HG02938 (cell line): ENCODE measurements at regions not wholly inside any gene's neighbourhood (a gene's known extent, or its start where the extent isn't known, plus 50 kb on each side); places are given as distances from the start of the nearest gene placed in this dataset.
A peak's percentile ranks its signal among the peaks of the same experiment; 100 is the strongest.
"Not testable (repeated sequence)": the region's sequence is repeated elsewhere in the genome, so short reads cannot be mapped to it uniquely, and the experiment has no call there.

Experiments used
- ATAC-seq: cut with Tn5 transposase; IDR thresholded peaks from one replicate; pipeline ENCODE4 v1.9.1; 2021; ENCODE audit warnings: mild to moderate bottlenecking, moderate library complexity; ENCODE audit not compliant: unreplicated experiment

DNA sequence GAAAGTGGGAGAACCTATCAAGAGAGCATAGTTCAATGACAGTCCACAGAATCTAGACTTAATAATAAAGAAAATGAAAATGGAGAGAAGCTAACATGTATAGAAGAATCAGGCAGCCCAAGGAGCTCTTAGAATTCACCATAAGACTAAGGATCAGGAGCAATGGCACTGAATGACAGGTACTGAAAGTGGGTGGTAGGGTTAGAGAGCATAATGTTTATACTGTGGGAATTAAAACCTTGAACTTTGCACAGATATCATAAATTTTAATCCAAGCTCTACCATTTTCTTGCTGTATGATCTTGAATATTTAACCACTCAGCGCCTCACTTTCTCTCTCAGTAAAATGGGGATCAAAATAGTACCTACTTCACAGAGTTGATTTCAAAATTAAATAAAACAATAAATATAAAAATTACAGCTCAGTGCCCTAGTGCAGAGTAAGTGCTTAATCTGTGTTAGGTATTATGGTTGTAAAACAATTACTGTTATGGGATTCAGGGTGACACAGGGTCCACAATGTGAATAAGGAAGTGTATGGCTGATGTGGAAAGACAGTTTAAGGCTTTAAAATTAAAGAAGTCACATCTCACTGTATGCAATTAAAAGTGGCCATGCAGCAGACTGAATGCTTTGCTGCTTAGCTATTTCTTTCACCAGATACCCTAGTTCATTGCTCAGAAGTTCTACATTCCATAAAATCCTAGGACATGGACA, 319.8 kb downstream of the HINT1 start:
- ATAC-seq = no peak

DNA sequence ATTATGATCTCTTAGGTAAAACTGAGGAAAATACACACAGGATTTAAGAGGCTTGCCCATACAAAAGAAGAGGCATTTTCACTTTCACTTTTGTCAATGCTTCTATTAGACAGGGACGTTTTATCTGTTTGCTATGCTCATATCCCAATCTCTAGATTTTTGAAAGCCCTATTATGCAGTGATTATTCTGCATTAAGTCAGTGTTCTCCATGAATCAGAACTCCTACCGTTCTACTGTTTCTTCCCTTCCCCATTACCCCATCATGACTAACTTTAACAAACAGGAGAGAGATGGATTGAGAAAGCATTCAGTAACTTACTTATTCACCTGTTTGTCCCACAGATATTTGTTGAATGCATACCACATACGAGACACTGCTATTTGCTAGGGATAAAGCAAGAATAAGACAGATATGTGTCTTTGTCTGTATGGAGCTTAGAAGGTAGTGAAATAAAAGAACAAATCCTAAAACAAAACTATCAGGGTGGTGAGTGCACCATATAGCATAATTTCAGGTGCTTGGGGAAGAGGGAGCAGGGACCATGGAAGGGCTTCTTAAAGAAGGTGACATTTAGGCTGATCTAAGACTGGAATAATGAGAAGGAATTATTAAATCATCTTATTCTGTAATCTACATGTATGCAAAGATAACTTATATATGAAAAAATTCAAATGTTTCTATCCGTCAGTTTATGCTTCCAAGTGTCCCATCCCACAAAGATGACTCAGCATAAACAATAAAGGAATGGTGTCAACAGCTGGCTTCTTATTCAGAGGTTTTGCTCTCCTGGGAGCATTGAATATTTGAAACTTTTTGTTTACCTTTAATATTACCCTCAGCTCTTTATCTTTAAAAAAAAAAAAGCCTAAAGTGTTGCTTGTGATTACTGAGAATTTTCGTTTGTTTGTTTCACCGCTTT, 328.1 kb downstream of the HINT1 start:
- ATAC-seq = peak; percentile 66

DNA sequence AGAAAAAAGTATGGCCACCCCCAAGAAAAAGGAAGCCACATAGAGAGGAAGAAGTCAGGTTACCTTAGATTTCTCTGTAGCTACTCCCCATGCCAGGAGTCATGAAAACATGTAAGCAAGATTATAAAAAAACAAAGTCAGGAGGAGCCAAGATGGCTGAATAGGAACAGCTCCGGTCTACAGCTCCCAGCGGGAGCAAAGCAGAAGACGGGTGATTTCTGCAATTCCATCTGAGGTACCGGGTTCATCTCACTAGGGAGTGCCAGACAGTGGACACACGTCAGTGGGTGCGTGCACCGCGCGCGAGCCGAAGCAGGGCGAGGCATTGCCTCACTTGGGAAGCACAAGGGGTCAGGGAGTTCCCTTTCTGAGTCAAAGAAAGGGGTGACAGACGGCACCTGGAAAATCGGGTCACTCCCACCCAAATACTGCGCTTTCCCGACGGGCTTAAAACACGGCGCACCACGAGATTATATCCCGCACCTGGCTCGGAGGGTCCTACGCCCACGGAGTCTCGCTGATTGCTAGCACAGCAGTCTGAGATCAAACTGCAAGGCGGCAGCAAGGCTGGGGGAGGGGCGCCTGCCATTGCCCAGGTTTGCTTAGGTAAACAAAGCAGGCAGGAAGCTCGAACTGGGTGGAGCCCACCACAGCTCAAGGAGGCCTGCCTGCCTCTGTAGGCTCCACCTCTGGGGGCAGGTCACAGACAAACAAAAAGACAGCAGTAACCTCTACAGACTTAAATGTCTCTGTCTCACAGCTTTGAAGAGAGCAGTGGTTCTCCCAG, 347.3 kb downstream of the HINT1 start:
- ATAC-seq = not testable (repeated sequence)

GRCh38 chr5:130815246-130815645, 349.8 kb downstream of the HINT1 start:
- no peak for ATAC-seq

GRCh38 chr5:130808691-130809090, 356.4 kb downstream of the HINT1 start:
- no peak for ATAC-seq

GRCh38 chr5:130805648-130806047, 359.4 kb downstream of the HINT1 start:
- ATAC-seq = no peak

GRCh38 chr5:130805036-130805435, 360.0 kb downstream of the HINT1 start:
- ATAC-seq = no peak

DNA sequence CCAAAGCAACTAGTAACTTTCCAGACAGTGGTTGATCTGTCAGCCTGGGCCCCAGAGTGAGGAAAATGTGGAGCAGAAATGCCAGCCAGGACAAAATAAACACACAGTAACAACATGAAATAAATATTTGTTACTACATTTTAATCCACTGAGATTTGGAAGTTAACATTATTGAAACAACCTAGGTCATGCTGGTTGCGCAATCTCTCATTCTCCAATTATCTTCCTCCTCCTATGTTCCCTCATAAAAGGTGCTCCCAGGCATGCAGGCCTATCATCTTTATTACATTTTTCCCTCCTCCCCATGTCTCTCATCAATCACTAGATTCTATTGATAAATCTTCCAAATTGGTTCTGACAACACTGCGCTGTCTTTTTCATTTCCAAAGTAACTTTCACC, 363.1 kb downstream of the HINT1 start:
- no peak for ATAC-seq

GRCh38 chr5:130799015-130799414, 366.0 kb downstream of the HINT1 start:
- no peak for ATAC-seq

DNA sequence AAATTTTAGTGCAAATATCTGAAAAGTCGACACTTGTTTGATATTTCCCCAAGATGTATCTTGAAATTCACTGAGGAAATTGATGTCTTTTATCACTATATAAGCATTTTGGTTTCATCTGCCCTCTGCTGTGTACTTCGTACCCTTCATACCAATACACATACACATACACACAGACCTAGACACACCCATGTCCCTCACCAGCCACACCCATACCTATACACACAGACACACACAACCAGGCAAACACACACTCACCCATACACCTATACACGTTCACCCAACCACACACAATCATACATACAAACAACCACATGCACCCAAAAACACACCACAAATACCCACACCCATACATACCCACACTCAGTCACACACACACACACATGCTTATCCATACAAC, 367.8 kb downstream of the HINT1 start:
- ATAC-seq = no peak

- ATAC-seq = no peak
Measured at GRCh38 chr5:130796902-130797301, 368.2 kb downstream of the HINT1 start.

GRCh38 chr5:130796032-130796431, 369.0 kb downstream of the HINT1 start:
- no peak for ATAC-seq

- ATAC-seq = no peak
Measured at GRCh38 chr5:130795037-130795436, 370.0 kb downstream of the HINT1 start.

- no peak for ATAC-seq
Measured at GRCh38 chr5:130777794-130778193, 387.3 kb downstream of the HINT1 start.

DNA sequence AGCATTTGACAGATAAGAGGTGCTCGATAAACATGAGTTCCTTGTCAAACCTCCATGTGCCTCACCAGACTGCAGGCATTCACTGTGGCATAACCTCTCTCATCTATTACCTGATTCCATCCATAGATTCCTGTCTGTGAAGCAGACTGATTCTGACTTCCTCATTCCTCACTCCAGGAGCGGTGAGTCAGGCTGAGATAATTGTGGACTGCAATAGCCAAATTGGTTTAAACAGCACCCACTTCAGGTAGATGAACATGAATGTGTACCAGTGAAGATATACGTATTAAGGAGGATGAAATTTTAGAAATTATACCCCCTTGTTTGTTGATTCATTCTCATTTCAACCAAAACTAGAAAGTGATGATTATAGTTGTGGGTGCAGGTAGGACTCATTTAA, 391.2 kb downstream of the HINT1 start:
- ATAC-seq = no peak

GRCh38 chr5:130762031-130762430, 403.0 kb downstream of the HINT1 start:
- no peak for ATAC-seq

DNA sequence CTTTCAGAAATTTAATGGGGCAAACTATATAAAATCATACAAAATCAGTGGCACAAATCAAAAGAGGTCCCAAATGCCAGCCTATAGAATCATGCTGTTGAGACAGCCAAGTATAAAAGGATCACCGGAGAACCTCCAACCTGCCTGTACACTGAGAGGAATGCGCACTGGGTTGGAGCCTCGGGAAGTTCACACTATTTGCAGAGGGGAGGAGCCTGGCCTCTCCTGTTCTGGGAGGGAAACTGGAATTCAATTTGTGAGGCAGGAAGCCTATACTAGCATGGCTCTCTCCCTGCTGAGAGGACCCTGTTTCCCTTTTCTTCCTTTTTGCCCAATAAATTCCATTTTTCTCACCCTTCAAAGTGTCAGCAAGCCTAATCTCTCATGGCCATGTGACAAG, 406.0 kb downstream of the HINT1 start:
- ATAC-seq = no peak

GRCh38 chr5:130747556-130747955, 417.5 kb downstream of the HINT1 start:
- ATAC-seq = no peak

DNA sequence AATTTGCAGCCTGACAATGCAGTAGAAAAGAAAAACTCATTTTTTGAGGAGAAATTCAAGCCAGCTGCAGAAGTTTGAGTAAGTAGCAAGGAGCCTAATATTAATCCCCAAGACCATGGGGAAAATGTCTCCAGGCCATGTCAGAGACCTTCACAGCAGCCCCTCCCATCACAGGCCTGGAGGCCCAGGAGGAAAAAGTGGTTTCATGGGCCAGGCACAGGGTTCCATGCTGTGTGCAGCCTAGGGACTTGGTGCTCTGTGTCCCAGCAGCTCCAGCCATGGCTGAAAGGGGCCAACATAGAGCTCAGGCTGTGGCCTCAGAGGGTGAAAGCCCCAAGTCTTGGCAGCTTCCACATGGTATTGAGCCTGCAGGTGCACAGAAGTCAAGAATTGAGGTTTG, 418.4 kb downstream of the HINT1 start:
- not testable (repeated sequence) for ATAC-seq

DNA sequence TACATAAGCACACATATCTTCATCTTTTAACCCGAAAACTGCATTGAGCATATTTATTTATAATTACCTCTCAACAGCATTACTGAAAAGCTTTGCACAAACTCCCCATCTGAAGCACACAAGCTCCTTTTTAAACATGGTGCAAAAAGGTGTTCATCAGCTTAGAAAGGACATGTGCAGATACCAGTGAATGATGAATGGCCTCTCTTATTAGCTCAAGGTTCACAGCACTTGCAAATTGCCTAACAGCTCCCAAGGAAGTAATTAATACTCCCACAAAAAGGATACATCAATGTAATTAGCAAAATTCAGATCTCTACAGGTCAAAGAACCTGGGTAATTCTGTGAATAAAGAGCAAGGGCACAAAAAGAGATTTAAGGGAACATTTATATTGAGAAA, 422.0 kb downstream of the HINT1 start:
- ATAC-seq = no peak

- no peak for ATAC-seq
Measured at GRCh38 chr5:130740047-130740569, 424.9 kb downstream of the HINT1 start.
